B cell (primary cell): ENCODE measurements at regions not wholly inside any gene's neighbourhood (a gene's known extent, or its start where the extent isn't known, plus 50 kb on each side); places are given as distances from the start of the nearest gene placed in this dataset.
"Not testable (repeated sequence)": the region's sequence is repeated elsewhere in the genome, so short reads cannot be mapped to it uniquely, and the experiment has no call there.

ENCODE experiments used
- ATAC-seq: fragments of 200-7000 bp; cut with Tn5 transposase; one replicate; pipeline ENCODE4 v1.10.0; 2021; ENCODE audit warnings: low read depth, mild to moderate bottlenecking, moderate number of reproducible peaks, moderate library complexity
- CTCF ChIA-PET: fragments of 350-600 bp; sonication (Branson Sonifier 250); formaldehyde crosslinking; loops from one replicate; lab custom pipeline; 2021; ENCODE audit warnings: antibody characterized with exemption, inconsistent platforms; lab: Charles Lee
- POLR2A ChIA-PET: fragments of 350-600 bp; sonication (Branson Sonifier 250); formaldehyde crosslinking; loops from one replicate; lab custom pipeline; 2021; ENCODE audit warnings: antibody characterized with exemption; lab: Charles Lee
- DNase-seq: peaks from one replicate; pipeline ENCODE4 v3.0.0; 2013
- H2AFZ ChIP-seq: 2 replicates; pipeline ENCODE4 v1.6.1; 2012; ENCODE audit warnings: mild to moderate bottlenecking, low read depth, low read length; ENCODE audit not compliant: insufficient read depth, poor library complexity, severe bottlenecking
- H3K27ac ChIP-seq, 2 donors: 1 replicate in 1 of 2; 2 replicates in 1 of 2; pipeline ENCODE4 v1.5.1; 2012 to 2013; ENCODE audit warnings: low read length in 2 of 2, mild to moderate bottlenecking in 2 of 2, moderate library complexity in 1 of 2
- H3K27me3 ChIP-seq, 4 experiments: fragments of 200-600 bp in 1 of 4; sonication (generic) in 1 of 4; replicated peaks in 1 of 4; 1 replicate in 2 of 4; 2 replicates in 2 of 4; pipeline versions ENCODE4 v1.6.1 to v1.7.0; 2013 to 2016; ENCODE audit warnings: low read length in 3 of 4, mild to moderate bottlenecking in 2 of 4, mixed read lengths in 1 of 4, moderate library complexity in 1 of 4; ENCODE audit not compliant: insufficient read depth in 4 of 4, control insufficient read depth in 3 of 4; ENCODE audit errors: control extremely low read depth in 1 of 4
- H3K36me3 ChIP-seq, 2 experiments: replicated peaks in 1 of 2; 1 replicate in 1 of 2; 2 replicates in 1 of 2; pipeline versions ENCODE4 v1.6.1 to v1.7.1; 2013; ENCODE audit warnings: low read length in 1 of 2; ENCODE audit not compliant: insufficient read depth in 2 of 2, control insufficient read depth in 1 of 2; ENCODE audit errors: control extremely low read depth in 1 of 2, extremely low read depth in 1 of 2
- H3K4me1 ChIP-seq, 2 donors: fragments of 200-600 bp in 1 of 2; sonication (generic) in 1 of 2; 1 replicate in 1 of 2; 2 replicates in 1 of 2; pipeline versions ENCODE4 v1.5.1 to v1.6.1; 2013 to 2017; ENCODE audit warnings: low read length in 2 of 2; ENCODE audit not compliant: control insufficient read depth in 2 of 2, insufficient read depth in 2 of 2
- H3K4me2 ChIP-seq: replicated peaks from 2 replicates; pipeline ENCODE3; 2012; ENCODE audit warnings: mild to moderate bottlenecking, low read depth, low read length; ENCODE audit not compliant: poor library complexity, severe bottlenecking
- H3K4me3 ChIP-seq, 5 experiments: fragments of 200-600 bp in 1 of 5; sonication (generic) in 1 of 5; 1 replicate in 3 of 5; 2 replicates in 2 of 5; pipeline versions ENCODE4 v1.5.1 to v1.7.0; 2011 to 2016; ENCODE audit warnings: low read length in 4 of 5, mild to moderate bottlenecking in 4 of 5, low read depth in 2 of 5, control low read depth in 1 of 5, moderate library complexity in 1 of 5; ENCODE audit not compliant: insufficient read depth in 1 of 5; ENCODE audit errors: control extremely low read depth in 1 of 5, extremely low read depth in 1 of 5
- H3K79me2 ChIP-seq: fragments of 200-600 bp; sonication (generic); one replicate; pipeline ENCODE4 v1.6.0; 2016; ENCODE audit warnings: low read length; ENCODE audit not compliant: control insufficient read depth, insufficient read depth
- H3K9ac ChIP-seq: fragments of 200-600 bp; sonication (generic); 2 replicates; pipeline ENCODE4 v1.6.1; 2017; ENCODE audit warnings: mild to moderate bottlenecking, low read length, moderate library complexity
- H3K9me3 ChIP-seq, 3 donors: one replicate each; pipeline versions ENCODE4 v1.6.1 to v1.7.1; 2013; ENCODE audit warnings: low read length in 2 of 3; ENCODE audit not compliant: control insufficient read depth in 2 of 3, insufficient read depth in 1 of 3; ENCODE audit errors: control extremely low read depth in 1 of 3
- H4K20me1 ChIP-seq: 2 replicates; pipeline ENCODE4 v1.6.0; 2012; ENCODE audit warnings: mild to moderate bottlenecking, low read length; ENCODE audit not compliant: insufficient read depth, control insufficient read depth, poor library complexity, severe bottlenecking
- H3K27ac Mint-ChIP-seq: one replicate; pipeline ENCODE4 v1.8.0; 2021; ENCODE audit warnings: mixed read lengths
- H3K27me3 Mint-ChIP-seq: one replicate; pipeline ENCODE4 v1.8.0; 2021; ENCODE audit warnings: mixed read lengths
- H3K4me1 Mint-ChIP-seq: one replicate; pipeline ENCODE4 v1.8.0; 2021; ENCODE audit warnings: mixed read lengths
- H3K4me3 Mint-ChIP-seq: one replicate; pipeline ENCODE4 v1.8.0; 2021; ENCODE audit warnings: mixed read lengths
- H3K9me3 Mint-ChIP-seq: one replicate; pipeline ENCODE4 v1.8.0; 2022; ENCODE audit warnings: mixed read lengths; ENCODE audit not compliant: insufficient read depth
- EZH2 ChIP-seq: IDR thresholded peaks from 2 replicates; pipeline ENCODE4 v1.6.1; 2012; ENCODE audit warnings: borderline replicate concordance, low read depth, mild to moderate bottlenecking, moderate library complexity, low read length; ENCODE audit not compliant: insufficient read depth, poor library complexity, severe bottlenecking
- WGBS: methylation state at CpG from one replicate; pipeline ENCODE4 v1.1.5; 2013; ENCODE audit warnings: missing lambda C conversion rate; ENCODE audit not compliant: insufficient coverage; 5-methylcytosine and 5-hydroxymethylcytosine counted together
- intact Hi-C: fragments of 100-400 bp; cut with micrococcal nuclease; formaldehyde crosslinking; loops from one replicate; pipeline ENCODE4 v1.10.0; 2022
- TF ChIP-seq, protein P1 (sequence below): fragments of 200-600 bp; IDR thresholded peaks from one replicate; pipeline ENCODE4 v1.8.0; 2022; ENCODE audit warnings: antibody characterized with exemption, mild to moderate bottlenecking

DNA sequence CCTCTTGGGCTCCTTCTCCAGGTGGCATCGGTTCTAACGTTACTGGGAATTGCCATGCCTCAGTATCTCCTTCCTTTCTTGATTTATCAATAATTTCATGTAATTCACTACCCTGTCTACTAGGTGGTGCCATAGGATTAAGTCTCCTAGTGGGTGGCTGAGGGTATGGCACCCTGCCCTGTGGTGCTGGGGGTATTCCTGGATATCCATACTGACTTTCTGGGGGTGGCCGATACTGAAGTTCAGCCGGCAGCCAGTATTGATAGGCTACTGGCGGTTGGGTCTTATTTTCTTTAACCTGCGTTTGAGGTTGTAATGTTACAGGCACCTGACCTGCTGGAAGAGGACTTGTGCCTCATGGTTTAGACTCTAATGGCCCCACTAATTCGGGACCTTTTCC lies 699.4 kb upstream of the CDH6 start:
- H3K9me3 ChIP-seq, H3K9ac ChIP-seq, CTCF ChIA-PET, H3K9me3 Mint-ChIP-seq, H3K4me2 ChIP-seq, H3K36me3 ChIP-seq, H3K27ac Mint-ChIP-seq, H3K79me2 ChIP-seq, H3K27me3 Mint-ChIP-seq, H4K20me1 ChIP-seq, H3K4me1 ChIP-seq, H3K27me3 ChIP-seq, intact Hi-C loops, DNase-seq, H2AFZ ChIP-seq, H3K4me3 ChIP-seq, H3K27ac ChIP-seq, ATAC-seq, POLR2A ChIA-PET, H3K4me1 Mint-ChIP-seq, H3K4me3 Mint-ChIP-seq: not testable (repeated sequence)
- WGBS = 100% methylated on average over 2 of the region's 7 CpGs

- intact Hi-C loops = no loop called here
These were observed 714.4 kb upstream of the CDH6 start for GRCh38 chr5:30479104-30479503.

More at GRCh38 chr5:30479104-30479503, 714.4 kb upstream of the CDH6 start:
- no peaks in the 10 kb centered on the region for H3K4me1 ChIP-seq
- TF ChIP-seq, protein P1, sequence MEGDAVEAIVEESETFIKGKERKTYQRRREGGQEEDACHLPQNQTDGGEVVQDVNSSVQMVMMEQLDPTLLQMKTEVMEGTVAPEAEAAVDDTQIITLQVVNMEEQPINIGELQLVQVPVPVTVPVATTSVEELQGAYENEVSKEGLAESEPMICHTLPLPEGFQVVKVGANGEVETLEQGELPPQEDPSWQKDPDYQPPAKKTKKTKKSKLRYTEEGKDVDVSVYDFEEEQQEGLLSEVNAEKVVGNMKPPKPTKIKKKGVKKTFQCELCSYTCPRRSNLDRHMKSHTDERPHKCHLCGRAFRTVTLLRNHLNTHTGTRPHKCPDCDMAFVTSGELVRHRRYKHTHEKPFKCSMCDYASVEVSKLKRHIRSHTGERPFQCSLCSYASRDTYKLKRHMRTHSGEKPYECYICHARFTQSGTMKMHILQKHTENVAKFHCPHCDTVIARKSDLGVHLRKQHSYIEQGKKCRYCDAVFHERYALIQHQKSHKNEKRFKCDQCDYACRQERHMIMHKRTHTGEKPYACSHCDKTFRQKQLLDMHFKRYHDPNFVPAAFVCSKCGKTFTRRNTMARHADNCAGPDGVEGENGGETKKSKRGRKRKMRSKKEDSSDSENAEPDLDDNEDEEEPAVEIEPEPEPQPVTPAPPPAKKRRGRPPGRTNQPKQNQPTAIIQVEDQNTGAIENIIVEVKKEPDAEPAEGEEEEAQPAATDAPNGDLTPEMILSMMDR = no peak
- TF ChIP-seq EZH2 = no peak
- peaks cover 18% of the 10 kb centered on the region for H3K9me3 Mint-ChIP-seq
- H3K36me3 ChIP-seq = no peaks in the 10 kb centered on the region
- H3K4me1 Mint-ChIP-seq = no peaks in the 10 kb centered on the region
- no peaks in the 10 kb centered on the region for H3K79me2 ChIP-seq
- no peaks in the 10 kb centered on the region for H3K27me3 ChIP-seq
- H3K4me2 ChIP-seq = no peak overlapping the region
- no peak overlapping the region for H3K27ac Mint-ChIP-seq
- H3K4me3 ChIP-seq = no peak overlapping the region
- no peaks in the 10 kb centered on the region for H3K27me3 Mint-ChIP-seq
- ATAC-seq = no peak
- H3K27ac ChIP-seq = no peak overlapping the region
- H2AFZ ChIP-seq = no peak overlapping the region
- ChIA-PET CTCF (no interaction called here), POLR2A (no interaction called here)
- no peak for DNase-seq
- H3K9ac ChIP-seq = no peak overlapping the region
- no peaks in the 10 kb centered on the region for H4K20me1 ChIP-seq
- H3K9me3 ChIP-seq = peaks cover 0 to 15% (median 2%) of the 10 kb centered on the region in 3 donors
- H3K4me3 Mint-ChIP-seq = no peak overlapping the region
